ENCODE measurements at regions not wholly inside any gene's neighbourhood (a gene's known extent, or its start where the extent isn't known, plus 50 kb on each side); places are given as distances from the start of the nearest gene placed in this dataset.
"Not testable (repeated sequence)": the region's sequence is repeated elsewhere in the genome, so short reads cannot be mapped to it uniquely, and the experiment has no call there.

- no peak for DNase-seq (ENCODE audit: low read depth)
- no peak for TF ChIP-seq CTCF (IDR thresholded peaks at IDR 0.05; ENCODE audit: insufficient read depth, low read depth, low read length)
- H3K4me3 ChIP-seq (ENCODE audit: low read depth, low read length), result no peak overlapping the region
Measured at GRCh38 chr12:42728770-42729534, 139.4 kb upstream of the PRICKLE1 start.

- DNase-seq (ENCODE audit: low read depth), result no peak
- TF ChIP-seq CTCF (IDR thresholded peaks at IDR 0.05; ENCODE audit: insufficient read depth, low read depth, low read length), result no peak
- no peak overlapping the region for H3K4me3 ChIP-seq (ENCODE audit: low read depth, low read length)
Measured at GRCh38 chr12:42728287-42728686, 138.7 kb upstream of the PRICKLE1 start.

DNA sequence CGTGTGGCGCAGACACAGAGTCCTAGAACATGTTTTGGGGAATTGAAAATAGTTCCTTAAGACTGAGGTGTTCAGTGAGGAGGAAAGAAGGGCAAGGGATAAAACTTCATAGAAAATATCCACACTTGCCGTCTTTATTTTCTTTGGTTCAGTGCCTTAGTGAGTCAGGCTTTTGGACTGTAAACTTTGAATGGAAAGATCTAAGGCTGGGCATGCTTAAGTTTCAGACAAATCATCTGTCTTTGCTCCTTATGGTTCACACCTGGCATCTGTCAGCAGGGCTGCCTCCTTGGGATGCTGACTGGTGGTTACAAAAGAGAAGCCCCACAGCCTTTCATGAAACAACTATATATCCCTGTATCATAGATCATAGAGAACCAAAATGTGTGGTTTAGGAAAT, 136.3 kb upstream of the PRICKLE1 start:
- H3K4me3 ChIP-seq (ENCODE audit: low read depth, low read length), result no peak overlapping the region
- TF ChIP-seq CTCF (IDR thresholded peaks at IDR 0.05; ENCODE audit: insufficient read depth, low read depth, low read length), result no peak
- DNase-seq (ENCODE audit: low read depth), result peak; percentile 69

- no peak overlapping the region for H3K4me3 ChIP-seq (ENCODE audit: low read depth, low read length)
- TF ChIP-seq CTCF (IDR thresholded peaks at IDR 0.05; ENCODE audit: insufficient read depth, low read depth, low read length), result no peak
- peak; percentile 80 for DNase-seq (ENCODE audit: low read depth)
Measured at GRCh38 chr12:42716491-42716891, 126.9 kb upstream of the PRICKLE1 start.

GRCh38 chr12:42713566-42713965, 124.0 kb upstream of the PRICKLE1 start:
- DNase-seq (ENCODE audit: low read depth); H3K4me3 ChIP-seq (ENCODE audit: low read depth, low read length): not testable (repeated sequence)

- H3K4me3 ChIP-seq (ENCODE audit: low read depth, low read length); DNase-seq (ENCODE audit: low read depth): not testable (repeated sequence)
Measured at GRCh38 chr12:42708374-42708773, 118.8 kb upstream of the PRICKLE1 start.

GRCh38 chr12:42707312-42708226, 118.0 kb upstream of the PRICKLE1 start:
- TF ChIP-seq CTCF (IDR thresholded peaks at IDR 0.05; ENCODE audit: insufficient read depth, low read depth, low read length), result no peak
- H3K4me3 ChIP-seq (ENCODE audit: low read depth, low read length), result no peak overlapping the region
- no peak for DNase-seq (ENCODE audit: low read depth)

All from fibroblast of villous mesenchyme (primary cell).